ENCODE measurements at regions not wholly inside any gene's neighbourhood (a gene's known extent, or its start where the extent isn't known, plus 50 kb on each side); places are given as distances from the start of the nearest gene placed in this dataset.

- TF ChIP-seq, protein P1, sequence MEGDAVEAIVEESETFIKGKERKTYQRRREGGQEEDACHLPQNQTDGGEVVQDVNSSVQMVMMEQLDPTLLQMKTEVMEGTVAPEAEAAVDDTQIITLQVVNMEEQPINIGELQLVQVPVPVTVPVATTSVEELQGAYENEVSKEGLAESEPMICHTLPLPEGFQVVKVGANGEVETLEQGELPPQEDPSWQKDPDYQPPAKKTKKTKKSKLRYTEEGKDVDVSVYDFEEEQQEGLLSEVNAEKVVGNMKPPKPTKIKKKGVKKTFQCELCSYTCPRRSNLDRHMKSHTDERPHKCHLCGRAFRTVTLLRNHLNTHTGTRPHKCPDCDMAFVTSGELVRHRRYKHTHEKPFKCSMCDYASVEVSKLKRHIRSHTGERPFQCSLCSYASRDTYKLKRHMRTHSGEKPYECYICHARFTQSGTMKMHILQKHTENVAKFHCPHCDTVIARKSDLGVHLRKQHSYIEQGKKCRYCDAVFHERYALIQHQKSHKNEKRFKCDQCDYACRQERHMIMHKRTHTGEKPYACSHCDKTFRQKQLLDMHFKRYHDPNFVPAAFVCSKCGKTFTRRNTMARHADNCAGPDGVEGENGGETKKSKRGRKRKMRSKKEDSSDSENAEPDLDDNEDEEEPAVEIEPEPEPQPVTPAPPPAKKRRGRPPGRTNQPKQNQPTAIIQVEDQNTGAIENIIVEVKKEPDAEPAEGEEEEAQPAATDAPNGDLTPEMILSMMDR (IDR thresholded peaks at IDR 0.05; ENCODE audit: low read depth, low read length, poor library complexity, severe bottlenecking) = no peak
- TF ChIP-seq EZH2phosphoT487 (IDR thresholded peaks at IDR 0.05; ENCODE audit: borderline replicate concordance, low read length) = no peak
Observed at GRCh38 chr7:155948845-155949244, 136.6 kb upstream of the SHH start.

Data from DOHH2 (cell line).